Endodermal cell (in vitro differentiated cells): ENCODE measurements at regions not wholly inside any gene's neighbourhood (a gene's known extent, or its start where the extent isn't known, plus 50 kb on each side); places are given as distances from the start of the nearest gene placed in this dataset.

Source experiments
- DNase-seq: peaks from one replicate; pipeline ENCODE4 v3.0.0-alpha.2; 2017
- H3K27ac ChIP-seq: 2 replicates; pipeline ENCODE4 v1.5.1; 2013; ENCODE audit warnings: mild to moderate bottlenecking, low read depth, low read length, moderate library complexity
- H3K27me3 ChIP-seq: 2 replicates; pipeline ENCODE4 v1.6.1; 2013; ENCODE audit warnings: mild to moderate bottlenecking, low read length, moderate library complexity; ENCODE audit not compliant: insufficient read depth, control insufficient read depth, poor library complexity, severe bottlenecking
- H3K36me3 ChIP-seq: 2 replicates; pipeline ENCODE4 v1.7.0; 2013; ENCODE audit warnings: mild to moderate bottlenecking, low read length, moderate library complexity; ENCODE audit not compliant: control insufficient read depth, insufficient read depth
- H3K4me1 ChIP-seq: one replicate; pipeline ENCODE4 v1.7.0; 2013; ENCODE audit warnings: low read length; ENCODE audit not compliant: control insufficient read depth, insufficient read depth
- H3K4me3 ChIP-seq: 2 replicates; pipeline ENCODE4 v1.5.1; 2013; ENCODE audit warnings: mild to moderate bottlenecking, low read length, moderate library complexity
- H3K9ac ChIP-seq: 2 replicates; pipeline ENCODE4 v1.6.1; 2013; ENCODE audit warnings: mild to moderate bottlenecking, low read length, moderate library complexity; ENCODE audit not compliant: poor library complexity, severe bottlenecking; ENCODE audit errors: extremely low read depth
- H3K9me3 ChIP-seq: 2 replicates; pipeline ENCODE4 v1.6.1; 2013; ENCODE audit warnings: mild to moderate bottlenecking, low read length, moderate library complexity; ENCODE audit not compliant: control insufficient read depth
- H3K27ac Mint-ChIP-seq: 2 replicates; pipeline ENCODE4 v1.8.0; 2020; ENCODE audit warnings: mixed read lengths
- H3K27me3 Mint-ChIP-seq: 2 replicates; pipeline ENCODE4 v1.8.0; 2021; ENCODE audit warnings: mild to moderate bottlenecking, mixed read lengths; ENCODE audit not compliant: insufficient read depth
- H3K36me3 Mint-ChIP-seq: 2 replicates; pipeline ENCODE4 v1.8.0; 2020; ENCODE audit warnings: low read depth, mixed read lengths
- H3K4me1 Mint-ChIP-seq: 2 replicates; pipeline ENCODE4 v1.8.0; 2020; ENCODE audit warnings: mixed read lengths
- H3K4me3 Mint-ChIP-seq: 2 replicates; pipeline ENCODE4 v1.8.0; 2020; ENCODE audit warnings: mild to moderate bottlenecking, moderate library complexity, mixed read lengths
- H3K9me3 Mint-ChIP-seq: 2 replicates; pipeline ENCODE4 v1.8.0; 2020; ENCODE audit warnings: mild to moderate bottlenecking, mixed read lengths
- WGBS, 2 experiments: methylation state at CpG; one replicate each; pipeline versions ENCODE4 v1.1.5 to v1.1.7; 2013; ENCODE audit warnings: missing lambda C conversion rate in 2 of 2, mixed read lengths in 1 of 2; ENCODE audit not compliant: insufficient coverage in 1 of 2, insufficient read length in 1 of 2; 5-methylcytosine and 5-hydroxymethylcytosine counted together
- TF ChIP-seq, protein P1 (sequence below): fragments of 200-600 bp; sonication (generic); conservative IDR thresholded peaks from 2 replicates; pipeline ENCODE4 v1.5.0; 2021; ENCODE audit warnings: antibody characterized with exemption, mild to moderate bottlenecking

- no peaks in the 10 kb centered on the region for H3K4me1 ChIP-seq
- no peak overlapping the region for H3K4me3 ChIP-seq
- no peaks in the 10 kb centered on the region for H3K27me3 ChIP-seq
- H3K9ac ChIP-seq = no peak overlapping the region
- Mint-ChIP-seq H3K27me3 (no peaks in the 10 kb centered on the region), H3K27ac (no peak overlapping the region), H3K4me3 (no peak overlapping the region), H3K36me3 (no peaks in the 10 kb centered on the region), H3K4me1 (no peaks in the 10 kb centered on the region), H3K9me3 (no peaks in the 10 kb centered on the region)
- no peaks in the 10 kb centered on the region for H3K9me3 ChIP-seq
- TF ChIP-seq, protein P1, sequence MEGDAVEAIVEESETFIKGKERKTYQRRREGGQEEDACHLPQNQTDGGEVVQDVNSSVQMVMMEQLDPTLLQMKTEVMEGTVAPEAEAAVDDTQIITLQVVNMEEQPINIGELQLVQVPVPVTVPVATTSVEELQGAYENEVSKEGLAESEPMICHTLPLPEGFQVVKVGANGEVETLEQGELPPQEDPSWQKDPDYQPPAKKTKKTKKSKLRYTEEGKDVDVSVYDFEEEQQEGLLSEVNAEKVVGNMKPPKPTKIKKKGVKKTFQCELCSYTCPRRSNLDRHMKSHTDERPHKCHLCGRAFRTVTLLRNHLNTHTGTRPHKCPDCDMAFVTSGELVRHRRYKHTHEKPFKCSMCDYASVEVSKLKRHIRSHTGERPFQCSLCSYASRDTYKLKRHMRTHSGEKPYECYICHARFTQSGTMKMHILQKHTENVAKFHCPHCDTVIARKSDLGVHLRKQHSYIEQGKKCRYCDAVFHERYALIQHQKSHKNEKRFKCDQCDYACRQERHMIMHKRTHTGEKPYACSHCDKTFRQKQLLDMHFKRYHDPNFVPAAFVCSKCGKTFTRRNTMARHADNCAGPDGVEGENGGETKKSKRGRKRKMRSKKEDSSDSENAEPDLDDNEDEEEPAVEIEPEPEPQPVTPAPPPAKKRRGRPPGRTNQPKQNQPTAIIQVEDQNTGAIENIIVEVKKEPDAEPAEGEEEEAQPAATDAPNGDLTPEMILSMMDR = no peak
- H3K27ac ChIP-seq = no peak overlapping the region
- no peaks in the 10 kb centered on the region for H3K36me3 ChIP-seq
- no peak for DNase-seq
Measured at GRCh38 chr1:186571771-186572170, 108.5 kb downstream of the PTGS2 start.

GRCh38 chr1:186569856-186570255 lies 108.9 kb upstream of the PDC start:
- Histone ChIP-seq H3K27ac (no peak overlapping the region), H3K4me3 (no peak overlapping the region)
- no peaks in the 10 kb centered on the region for H3K27me3 Mint-ChIP-seq

GRCh38 chr1:186568221-186568620 lies 107.3 kb upstream of the PDC start:
- no peak overlapping the region for H3K9ac ChIP-seq
- no peaks in the 10 kb centered on the region for H3K27me3 ChIP-seq
- H3K36me3 ChIP-seq = no peaks in the 10 kb centered on the region
- H3K36me3 Mint-ChIP-seq = no peaks in the 10 kb centered on the region
- no peak overlapping the region for H3K27ac Mint-ChIP-seq
- WGBS, 2 experiments = 79 to 100% methylated on average over 1 to 2 of the region's 2 CpGs
- H3K4me1 ChIP-seq = no peaks in the 10 kb centered on the region
- no peak overlapping the region for H3K4me3 ChIP-seq
- H3K4me3 Mint-ChIP-seq = no peak overlapping the region
- DNase-seq = no peak
- TF ChIP-seq, protein P1 = no peak
- H3K27me3 Mint-ChIP-seq = no peaks in the 10 kb centered on the region
- no peaks in the 10 kb centered on the region for H3K4me1 Mint-ChIP-seq
- no peak overlapping the region for H3K27ac ChIP-seq
- no peaks in the 10 kb centered on the region for H3K9me3 ChIP-seq
- H3K9me3 Mint-ChIP-seq = no peaks in the 10 kb centered on the region

More at GRCh38 chr1:186569856-186570255, 108.9 kb upstream of the PDC start:
- no peaks in the 10 kb centered on the region for H3K36me3 ChIP-seq
- no peaks in the 10 kb centered on the region for H3K9me3 ChIP-seq
- H3K27me3 ChIP-seq = no peaks in the 10 kb centered on the region
- H3K9ac ChIP-seq = no peak overlapping the region
- TF ChIP-seq, protein P1 = no peak
- Mint-ChIP-seq H3K9me3 (no peaks in the 10 kb centered on the region), H3K27ac (no peak overlapping the region), H3K36me3 (no peaks in the 10 kb centered on the region), H3K4me1 (no peaks in the 10 kb centered on the region), H3K4me3 (no peak overlapping the region)
- no peaks in the 10 kb centered on the region for H3K4me1 ChIP-seq
- DNase-seq = no peak
